Lower leg skin (tissue), 4 donors: ENCODE measurements at regions not wholly inside any gene's neighbourhood (a gene's known extent, or its start where the extent isn't known, plus 50 kb on each side); places are given as distances from the start of the nearest gene placed in this dataset.
"Not testable (repeated sequence)": the region's sequence is repeated elsewhere in the genome, so short reads cannot be mapped to it uniquely, and the experiment has no call there.

ENCODE experiments used
- DNase-seq, 2 donors: peaks; one replicate each; pipeline ENCODE4 v3.0.0-alpha.2; 2019; ENCODE audit warnings: low spot score in 2 of 2
- H3K4me3 ChIP-seq: fragments of 200-600 bp; sonication (generic); 2 replicates; pipeline ENCODE4 v1.5.1; 2017; ENCODE audit warnings: mild to moderate bottlenecking, low read depth; ENCODE audit not compliant: poor library complexity, severe bottlenecking
- POLR2A ChIP-seq, 2 donors: fragments of 450-650 bp; IDR thresholded peaks; one replicate each; pipeline ENCODE4 v1.6.1; 2016 to 2017; ENCODE audit warnings: antibody characterized with exemption in 2 of 2, mild to moderate bottlenecking in 1 of 2, moderate library complexity in 1 of 2
- WGBS, 2 donors: methylation state at CpG; one replicate each; pipeline ENCODE4 v1.1.5; 2018; 5-methylcytosine and 5-hydroxymethylcytosine counted together
- intact Hi-C: fragments of 100-400 bp; cut with DNase I; formaldehyde crosslinking; loops from one replicate; pipeline ENCODE4 v1.15.0; 2023; ENCODE audit warnings: low total_unique reads
- TF ChIP-seq, protein P1 (sequence below), 3 donors: fragments of 450-650 bp; IDR thresholded peaks; one replicate each; pipeline ENCODE4 v1.5.1; 2016; ENCODE audit warnings: antibody characterized with exemption in 3 of 3, mild to moderate bottlenecking in 3 of 3, moderate library complexity in 2 of 3

DNA sequence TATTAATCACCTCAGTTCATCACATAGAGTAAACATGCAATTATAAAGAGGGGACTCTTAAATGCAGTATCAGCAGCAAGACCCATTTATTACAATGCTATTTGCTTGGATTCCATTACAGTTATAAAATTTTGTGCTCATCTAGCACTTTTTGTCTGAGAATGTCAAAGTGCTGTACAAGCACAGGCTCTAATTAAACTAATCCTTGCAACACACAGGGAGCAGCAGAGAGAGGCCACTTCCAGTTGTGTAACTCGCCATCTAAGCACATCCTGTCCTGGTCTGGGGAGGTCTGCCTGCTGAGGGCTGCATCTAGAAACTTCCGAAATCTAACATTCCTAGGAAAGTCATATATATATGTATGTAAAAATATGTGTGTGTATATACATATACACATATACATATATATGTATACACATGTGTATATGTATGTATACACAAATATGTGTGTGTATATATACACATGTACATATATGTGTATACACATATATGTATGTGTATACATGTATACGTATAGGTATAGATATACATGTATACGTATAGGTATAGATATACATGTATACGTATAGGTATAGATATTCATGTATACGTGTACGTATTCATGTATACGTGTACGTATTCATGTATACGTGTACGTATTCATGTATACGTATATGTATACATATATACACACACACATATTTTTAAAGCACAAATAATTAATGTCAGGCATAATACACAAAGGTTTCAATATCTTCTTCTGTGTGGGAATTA lies 136.4 kb upstream of the JARID2 start:
- intact Hi-C loops, result no loop called here
- 80 to 87% methylated on average over 12 of the region's 12 CpGs for WGBS, 2 donors
- H3K4me3 ChIP-seq, result no peak overlapping the region
- DNase-seq, result no peak
- TF ChIP-seq, protein P1, sequence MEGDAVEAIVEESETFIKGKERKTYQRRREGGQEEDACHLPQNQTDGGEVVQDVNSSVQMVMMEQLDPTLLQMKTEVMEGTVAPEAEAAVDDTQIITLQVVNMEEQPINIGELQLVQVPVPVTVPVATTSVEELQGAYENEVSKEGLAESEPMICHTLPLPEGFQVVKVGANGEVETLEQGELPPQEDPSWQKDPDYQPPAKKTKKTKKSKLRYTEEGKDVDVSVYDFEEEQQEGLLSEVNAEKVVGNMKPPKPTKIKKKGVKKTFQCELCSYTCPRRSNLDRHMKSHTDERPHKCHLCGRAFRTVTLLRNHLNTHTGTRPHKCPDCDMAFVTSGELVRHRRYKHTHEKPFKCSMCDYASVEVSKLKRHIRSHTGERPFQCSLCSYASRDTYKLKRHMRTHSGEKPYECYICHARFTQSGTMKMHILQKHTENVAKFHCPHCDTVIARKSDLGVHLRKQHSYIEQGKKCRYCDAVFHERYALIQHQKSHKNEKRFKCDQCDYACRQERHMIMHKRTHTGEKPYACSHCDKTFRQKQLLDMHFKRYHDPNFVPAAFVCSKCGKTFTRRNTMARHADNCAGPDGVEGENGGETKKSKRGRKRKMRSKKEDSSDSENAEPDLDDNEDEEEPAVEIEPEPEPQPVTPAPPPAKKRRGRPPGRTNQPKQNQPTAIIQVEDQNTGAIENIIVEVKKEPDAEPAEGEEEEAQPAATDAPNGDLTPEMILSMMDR (IDR thresholded peaks at IDR 0.05), result no peak
- no peak for TF ChIP-seq POLR2A (IDR thresholded peaks at IDR 0.05)

DNA sequence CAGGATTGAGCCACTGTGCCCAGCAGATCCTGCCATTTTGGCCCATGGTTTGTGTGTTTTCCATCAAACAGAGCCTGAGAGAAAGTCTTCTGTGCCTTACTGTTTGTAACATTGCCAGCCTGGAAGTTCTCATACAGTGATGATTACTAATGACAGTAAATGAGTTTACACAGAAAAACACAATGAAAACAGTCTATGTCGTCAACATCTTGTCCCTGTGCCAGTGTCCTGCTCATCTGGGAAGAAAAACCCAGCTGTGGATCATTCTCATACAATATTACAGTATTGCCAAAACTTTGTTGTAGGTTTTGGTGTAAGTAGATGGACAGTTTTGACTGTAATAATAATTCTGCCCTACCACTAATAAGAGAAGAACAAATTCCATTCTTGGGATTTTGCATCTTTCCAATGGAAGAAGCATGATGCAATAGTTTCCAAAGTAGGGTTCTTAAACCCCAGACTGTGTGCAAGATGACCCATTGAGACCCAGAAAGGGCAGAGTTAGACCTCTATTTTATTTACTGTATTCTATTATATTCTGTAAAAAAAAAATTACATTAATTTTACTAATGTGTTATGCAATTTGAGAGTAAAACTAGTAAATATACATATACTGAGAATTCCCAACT lies 135.0 kb upstream of the JARID2 start:
- no peak for DNase-seq
- intact Hi-C loops, result no loop called here
- no peak overlapping the region for H3K4me3 ChIP-seq
- no peak for TF ChIP-seq POLR2A (IDR thresholded peaks at IDR 0.05)
- TF ChIP-seq, protein P1 (IDR thresholded peaks at IDR 0.05), result no peak
- WGBS, 2 donors, result 33 to 34% methylated on average over 1 of the region's 1 CpG

DNA sequence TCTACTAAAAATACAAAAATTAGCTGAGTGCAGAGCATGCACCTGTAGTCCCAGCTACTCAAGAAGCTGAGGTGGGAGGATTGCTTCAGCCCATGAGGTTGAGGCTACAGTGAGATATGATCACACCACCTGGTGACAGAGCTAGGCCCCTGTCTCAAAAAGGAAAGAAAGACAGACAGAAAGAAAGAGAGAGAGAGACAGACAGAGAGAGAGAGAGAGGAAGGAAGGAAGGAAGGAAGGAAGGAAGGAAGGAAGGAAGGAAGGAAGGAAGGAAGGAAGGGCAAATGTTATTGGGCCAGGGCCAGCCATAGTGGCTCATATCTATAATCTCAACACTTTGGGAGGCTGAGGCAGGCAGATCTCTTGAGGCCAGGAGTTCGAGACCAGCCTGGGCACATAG lies 134.3 kb upstream of the JARID2 start:
- H3K4me3 ChIP-seq, intact Hi-C loops, DNase-seq: not testable (repeated sequence)
- WGBS, 2 donors, result 91 to 100% methylated on average over 1 of the region's 1 CpG

DNA sequence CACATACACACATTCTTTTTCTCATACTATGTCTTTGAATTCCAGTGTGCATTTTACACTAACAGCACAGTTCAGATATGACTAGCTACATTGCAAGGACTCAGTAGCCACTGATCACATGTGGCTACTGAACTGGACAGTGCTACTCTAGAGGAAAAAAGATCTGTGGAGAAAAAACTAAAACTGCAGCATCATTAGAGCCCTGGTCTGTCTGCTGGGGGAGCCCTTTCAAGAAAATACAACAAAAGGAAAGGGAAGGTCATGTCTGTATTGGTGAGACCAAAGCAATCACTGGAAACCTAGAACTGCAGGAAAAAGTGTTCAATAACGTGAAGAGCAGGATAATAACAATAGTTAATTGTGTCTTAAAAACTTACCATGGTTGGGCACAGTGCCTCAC lies 132.3 kb upstream of the JARID2 start:
- no peak overlapping the region for H3K4me3 ChIP-seq
- no peak for TF ChIP-seq POLR2A (IDR thresholded peaks at IDR 0.05)
- TF ChIP-seq, protein P1 (IDR thresholded peaks at IDR 0.05), result no peak
- intact Hi-C loops, result no loop called here
- 68 to 89% methylated on average over 1 of the region's 1 CpG for WGBS, 2 donors
- DNase-seq, result no peak

DNA sequence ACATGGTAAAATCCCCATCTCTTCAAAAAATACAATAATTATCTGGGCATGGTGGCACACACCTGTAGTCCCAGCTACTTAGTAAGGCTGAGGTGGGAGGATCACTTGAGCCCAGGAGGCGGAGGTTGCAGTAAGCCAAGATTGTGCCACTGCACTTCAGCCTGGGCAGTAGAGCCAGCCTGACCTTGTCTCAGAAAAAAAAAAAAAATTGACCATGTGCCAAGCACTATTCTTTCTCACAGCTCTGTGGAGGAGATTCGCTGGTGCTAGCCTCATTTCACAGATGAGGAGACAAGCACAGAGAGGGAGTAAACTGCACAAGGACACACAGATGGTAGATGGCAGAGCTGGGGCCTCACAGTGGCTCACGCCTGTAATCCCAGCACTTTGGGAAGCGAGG lies 131.8 kb upstream of the JARID2 start:
- TF ChIP-seq, protein P1 (IDR thresholded peaks at IDR 0.05), result no peak
- TF ChIP-seq POLR2A (IDR thresholded peaks at IDR 0.05), result no peak
- H3K4me3 ChIP-seq, result no peak overlapping the region
- WGBS, 2 donors, result 85 to 91% methylated on average over 4 of the region's 4 CpGs

DNA sequence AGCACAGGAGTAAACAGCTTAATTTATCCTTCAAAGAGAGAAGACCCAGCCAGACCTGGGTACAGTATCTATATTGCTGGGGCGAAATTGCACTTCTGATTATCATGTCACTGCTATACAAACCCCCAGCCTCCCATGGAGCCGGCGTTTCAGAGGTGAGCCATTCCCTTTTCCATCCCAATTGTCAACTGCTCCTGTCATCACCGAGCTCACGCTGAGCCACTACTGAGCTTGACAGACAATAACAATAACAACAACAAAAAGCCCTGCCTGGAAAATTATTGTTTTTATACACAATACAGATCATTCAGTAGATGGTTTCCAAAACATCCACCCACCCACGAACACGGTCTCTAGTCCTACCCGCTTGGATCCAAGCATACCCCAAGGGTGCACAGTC lies 129.0 kb upstream of the JARID2 start:
- intact Hi-C loops, result no loop called here
- TF ChIP-seq, protein P1 (IDR thresholded peaks at IDR 0.05), result no peak
- no peak for TF ChIP-seq POLR2A (IDR thresholded peaks at IDR 0.05)
- 76 to 91% methylated on average over 8 of the region's 8 CpGs for WGBS, 2 donors
- no peak overlapping the region for H3K4me3 ChIP-seq
- no peak for DNase-seq

More for the DNA sequence above, 131.8 kb upstream of the JARID2 start:
- intact Hi-C loops, result no loop called here
- DNase-seq, result no peak
